22Rv1 (cell line): ENCODE measurements at regions not wholly inside any gene's neighbourhood (a gene's known extent, or its start where the extent isn't known, plus 50 kb on each side); places are given as distances from the start of the nearest gene placed in this dataset.

Source experiments
- CTCF ChIP-seq: fragments of 450-650 bp; IDR thresholded peaks from 2 replicates; pipeline ENCODE4 v1.5.1; 2017; ENCODE audit warnings: mild to moderate bottlenecking
- ZFX ChIP-seq: fragments of 450-650 bp; IDR thresholded peaks from 2 replicates; pipeline ENCODE4 v1.6.1; 2017; ENCODE audit warnings: antibody characterized with exemption, borderline replicate concordance

GRCh38 chr9:18040327-18040726 is 433.6 kb upstream of the ADAMTSL1 start:
- TF ChIP-seq CTCF, result no peak
- TF ChIP-seq ZFX, result no peak
